ENCODE measurements at regions not wholly inside any gene's neighbourhood (a gene's known extent, or its start where the extent isn't known, plus 50 kb on each side); places are given as distances from the start of the nearest gene placed in this dataset.

GRCh38 chr6:159397753-159398152, 228.6 kb downstream of the FNDC1 start:
- no peak for TF ChIP-seq POLR2A (IDR thresholded peaks at IDR 0.05; ENCODE audit: low read depth, low read length)
- no peak for TF ChIP-seq POLR2AphosphoS5 (IDR thresholded peaks at IDR 0.05; ENCODE audit: low read depth, low read length)
